OCI-LY3 (cell line): ENCODE measurements at regions not wholly inside any gene's neighbourhood (a gene's known extent, or its start where the extent isn't known, plus 50 kb on each side); places are given as distances from the start of the nearest gene placed in this dataset.

Source experiments
- H2AFZ ChIP-seq: fragments of 200-600, 300-600 bp; shearing (Covaris generic); 2 replicates; pipeline ENCODE4 v1.6.0; 2014; ENCODE audit warnings: antibody characterized with exemption, low read depth, low read length
- H3K27ac ChIP-seq: fragments of 200-600, 300-600 bp; sonication (generic); 2 replicates; pipeline ENCODE4 v1.5.1; 2014; ENCODE audit warnings: mild to moderate bottlenecking, low read length, moderate library complexity, mixed read lengths
- H3K27me3 ChIP-seq: fragments of 200-600, 300-600 bp; sonication (generic); 2 replicates; pipeline ENCODE4 v1.6.1; 2014; ENCODE audit warnings: low read depth, low read length, mixed read lengths
- H3K36me3 ChIP-seq: fragments of 200-600, 300-600 bp; sonication (generic); replicated peaks from 2 replicates; pipeline ENCODE3; 2014; ENCODE audit warnings: low read depth, low read length, mixed read lengths
- H3K4me1 ChIP-seq: fragments of 300-600, 200-600 bp; sonication (generic); 2 replicates; pipeline ENCODE4 v1.6.1; 2014; ENCODE audit warnings: low read length, mixed read lengths
- H3K4me2 ChIP-seq: fragments of 200-600, 300-600 bp; sonication (generic); 2 replicates; pipeline ENCODE4 v1.6.1; 2014; ENCODE audit warnings: low read length, mixed read lengths
- H3K4me3 ChIP-seq: fragments of 300-600, 200-600 bp; sonication (generic); 2 replicates; pipeline ENCODE4 v1.5.1; 2014; ENCODE audit warnings: antibody characterized with exemption, mild to moderate bottlenecking, low read length, moderate library complexity
- H3K79me2 ChIP-seq: fragments of 300-600, 200-600 bp; shearing (Covaris generic); 2 replicates; pipeline ENCODE4 v1.6.1; 2014; ENCODE audit warnings: mild to moderate bottlenecking, low read length, mixed read lengths
- H3K9ac ChIP-seq: fragments of 300-600, 200-600 bp; shearing (Covaris generic); 2 replicates; pipeline ENCODE4 v1.6.0; 2014; ENCODE audit warnings: mild to moderate bottlenecking, low read length, moderate library complexity
- H3K9me3 ChIP-seq: fragments of 200-600, 300-600 bp; shearing (Covaris generic); 2 replicates; pipeline ENCODE4 v1.6.1; 2014; ENCODE audit warnings: low read length, mixed read lengths; ENCODE audit not compliant: insufficient read depth
- H4K20me1 ChIP-seq: fragments of 200-600, 300-600 bp; sonication (generic); 2 replicates; pipeline ENCODE4 v1.6.1; 2016; ENCODE audit warnings: low read length, mixed read lengths; ENCODE audit not compliant: insufficient read depth
- EZH2phosphoT487 ChIP-seq: fragments of 200-600 bp; shearing (Covaris generic); IDR thresholded peaks from 2 replicates; pipeline ENCODE4 v1.6.1; 2018; ENCODE audit warnings: antibody characterized with exemption, mixed run types, low read depth
- TF ChIP-seq, protein P1 (sequence below): fragments of 200-600, 300-600 bp; sonication (generic); IDR thresholded peaks from 2 replicates; pipeline ENCODE4 v1.5.1; 2014; ENCODE audit warnings: antibody characterized with exemption, low read length, low read depth

DNA sequence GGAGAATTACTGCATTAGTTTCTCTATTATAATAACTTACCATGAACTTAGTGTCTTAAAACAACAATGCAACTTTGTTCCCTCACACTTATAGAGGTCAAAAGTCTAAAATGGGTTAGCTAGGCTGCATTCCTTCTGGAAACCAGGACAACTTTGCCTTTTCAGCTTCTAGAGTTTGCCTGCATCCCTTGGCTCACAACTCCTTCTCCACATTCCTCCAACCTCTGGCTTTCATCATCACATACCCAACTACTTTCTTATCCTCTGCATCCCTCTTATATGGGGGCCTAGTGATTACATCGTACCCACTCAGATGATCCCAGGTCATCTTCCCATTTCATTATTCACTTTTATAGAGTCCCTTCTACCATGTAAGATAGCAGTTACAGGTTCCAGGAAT is 251.1 kb downstream of the C12orf50 start:
- H3K27ac ChIP-seq, result no peak overlapping the region
- no peaks in the 10 kb centered on the region for H3K9me3 ChIP-seq
- no peak overlapping the region for H3K9ac ChIP-seq
- TF ChIP-seq, protein P1, sequence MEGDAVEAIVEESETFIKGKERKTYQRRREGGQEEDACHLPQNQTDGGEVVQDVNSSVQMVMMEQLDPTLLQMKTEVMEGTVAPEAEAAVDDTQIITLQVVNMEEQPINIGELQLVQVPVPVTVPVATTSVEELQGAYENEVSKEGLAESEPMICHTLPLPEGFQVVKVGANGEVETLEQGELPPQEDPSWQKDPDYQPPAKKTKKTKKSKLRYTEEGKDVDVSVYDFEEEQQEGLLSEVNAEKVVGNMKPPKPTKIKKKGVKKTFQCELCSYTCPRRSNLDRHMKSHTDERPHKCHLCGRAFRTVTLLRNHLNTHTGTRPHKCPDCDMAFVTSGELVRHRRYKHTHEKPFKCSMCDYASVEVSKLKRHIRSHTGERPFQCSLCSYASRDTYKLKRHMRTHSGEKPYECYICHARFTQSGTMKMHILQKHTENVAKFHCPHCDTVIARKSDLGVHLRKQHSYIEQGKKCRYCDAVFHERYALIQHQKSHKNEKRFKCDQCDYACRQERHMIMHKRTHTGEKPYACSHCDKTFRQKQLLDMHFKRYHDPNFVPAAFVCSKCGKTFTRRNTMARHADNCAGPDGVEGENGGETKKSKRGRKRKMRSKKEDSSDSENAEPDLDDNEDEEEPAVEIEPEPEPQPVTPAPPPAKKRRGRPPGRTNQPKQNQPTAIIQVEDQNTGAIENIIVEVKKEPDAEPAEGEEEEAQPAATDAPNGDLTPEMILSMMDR, result no peak
- no peak for TF ChIP-seq EZH2phosphoT487
- H3K4me3 ChIP-seq, result no peak overlapping the region
- no peaks in the 10 kb centered on the region for H3K4me1 ChIP-seq
- H3K79me2 ChIP-seq, result no peaks in the 10 kb centered on the region
- H2AFZ ChIP-seq, result no peak overlapping the region
- no peaks in the 10 kb centered on the region for H3K36me3 ChIP-seq
- H3K4me2 ChIP-seq, result no peak overlapping the region
- no peaks in the 10 kb centered on the region for H3K27me3 ChIP-seq
- no peaks in the 10 kb centered on the region for H4K20me1 ChIP-seq

DNA sequence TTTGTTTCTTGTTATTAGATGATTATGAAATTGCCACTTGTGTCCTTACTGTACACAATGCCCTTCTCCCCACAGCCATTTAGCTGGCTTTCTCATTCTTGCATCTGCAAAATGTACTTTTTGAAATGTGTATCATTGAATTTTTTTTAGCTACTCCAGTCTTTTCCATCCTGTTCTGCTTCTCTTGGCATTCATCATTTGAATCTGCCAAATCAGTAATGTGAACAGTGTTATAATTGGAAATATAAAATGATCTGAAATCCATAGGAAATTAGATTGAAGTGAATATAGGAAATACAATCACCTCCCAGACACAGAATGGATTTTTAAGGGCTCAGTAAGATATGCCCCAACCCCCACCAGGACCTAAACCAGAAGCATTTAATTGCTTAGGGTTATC is 253.4 kb downstream of the C12orf50 start:
- Histone ChIP-seq H3K4me1 (no peaks in the 10 kb centered on the region), H3K4me3 (no peak overlapping the region), H2AFZ (no peak overlapping the region), H3K36me3 (no peaks in the 10 kb centered on the region), H3K79me2 (no peaks in the 10 kb centered on the region), H3K4me2 (no peak overlapping the region), H4K20me1 (no peaks in the 10 kb centered on the region), H3K9me3 (no peaks in the 10 kb centered on the region), H3K27me3 (no peaks in the 10 kb centered on the region), H3K9ac (no peak overlapping the region), H3K27ac (no peak overlapping the region)
- TF ChIP-seq, protein P1, result no peak
- no peak for TF ChIP-seq EZH2phosphoT487

DNA sequence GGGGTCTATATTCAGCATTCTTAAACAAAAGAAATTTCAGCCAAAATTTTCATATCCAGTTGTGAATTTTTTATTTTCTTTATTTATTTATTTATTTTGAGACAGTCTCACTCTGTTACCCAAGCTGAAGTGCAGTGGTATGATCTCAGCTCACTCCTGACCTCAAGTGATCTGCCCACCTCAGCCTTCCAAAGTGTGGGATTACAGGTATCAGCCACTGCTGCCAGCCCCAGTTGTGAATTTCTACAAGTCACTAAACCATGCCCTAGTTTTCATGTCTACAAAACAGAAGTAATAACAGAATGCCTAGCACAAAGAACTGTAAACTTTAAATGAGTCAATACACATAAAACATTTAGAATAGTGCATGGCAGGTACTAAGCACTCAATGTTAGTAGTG is 254.2 kb downstream of the C12orf50 start:
- H3K79me2 ChIP-seq, result no peaks in the 10 kb centered on the region
- H2AFZ ChIP-seq, result no peak overlapping the region
- no peak for TF ChIP-seq EZH2phosphoT487
- TF ChIP-seq, protein P1, result no peak
- H3K9ac ChIP-seq, result no peak overlapping the region
- H3K27me3 ChIP-seq, result no peaks in the 10 kb centered on the region
- H3K36me3 ChIP-seq, result no peaks in the 10 kb centered on the region
- no peak overlapping the region for H3K27ac ChIP-seq
- no peaks in the 10 kb centered on the region for H4K20me1 ChIP-seq
- H3K4me3 ChIP-seq, result no peak overlapping the region
- H3K4me2 ChIP-seq, result no peak overlapping the region
- H3K9me3 ChIP-seq, result no peaks in the 10 kb centered on the region
- H3K4me1 ChIP-seq, result no peaks in the 10 kb centered on the region

DNA sequence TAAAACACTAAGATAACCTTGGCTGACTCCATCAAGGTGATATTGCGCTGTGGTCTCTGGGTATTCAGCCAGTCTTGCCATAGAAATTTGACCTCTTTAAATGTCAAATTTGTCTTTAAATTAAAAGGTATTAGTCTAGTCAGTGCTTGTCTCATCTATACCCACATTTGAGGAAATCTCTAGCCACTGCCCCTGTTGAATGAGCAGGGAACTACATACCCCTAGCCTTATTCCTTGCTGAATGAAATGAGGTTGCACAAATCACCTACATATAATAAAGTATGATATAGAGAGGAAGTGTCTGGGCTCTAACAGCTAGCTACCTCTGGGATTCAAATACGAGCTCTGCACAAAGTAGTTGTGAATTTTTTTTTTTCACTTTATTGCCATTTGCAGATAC is 256.8 kb downstream of the C12orf50 start:
- Histone ChIP-seq H3K9me3 (no peaks in the 10 kb centered on the region), H3K4me3 (no peak overlapping the region), H3K79me2 (no peaks in the 10 kb centered on the region), H3K4me2 (no peak overlapping the region), H3K9ac (no peak overlapping the region), H4K20me1 (no peaks in the 10 kb centered on the region), H3K27ac (no peak overlapping the region), H2AFZ (no peak overlapping the region), H3K36me3 (no peaks in the 10 kb centered on the region), H3K27me3 (no peaks in the 10 kb centered on the region), H3K4me1 (no peaks in the 10 kb centered on the region)
- no peak for TF ChIP-seq EZH2phosphoT487
- TF ChIP-seq, protein P1, result no peak
